Peyer's patch (tissue), 4 donors: ENCODE measurements at regions not wholly inside any gene's neighbourhood (a gene's known extent, or its start where the extent isn't known, plus 50 kb on each side); places are given as distances from the start of the nearest gene placed in this dataset.
"Not testable (repeated sequence)": the region's sequence is repeated elsewhere in the genome, so short reads cannot be mapped to it uniquely, and the experiment has no call there.

ENCODE experiments used
- DNase-seq, 3 donors: peaks; one replicate each; pipeline ENCODE4 v3.0.0-alpha.2; 2017 to 2019
- H3K27ac ChIP-seq, 4 donors: fragments of 200-600 bp; sonication (generic); one replicate each; pipeline ENCODE4 v1.5.1; 2016 to 2019
- H3K27me3 ChIP-seq, 2 donors: fragments of 200-600 bp; sonication (generic); one replicate each; pipeline ENCODE4 v1.5.1; 2019
- H3K36me3 ChIP-seq, 3 donors: fragments of 200-600 bp; sonication (generic); one replicate each; pipeline ENCODE4 v1.5.1; 2016 to 2019
- H3K4me1 ChIP-seq, 4 donors: fragments of 200-600 bp; sonication (generic); one replicate each; pipeline ENCODE4 v1.5.1; 2016 to 2019
- H3K4me3 ChIP-seq, 4 donors: fragments of 200-600 bp; sonication (generic); 1 replicate in 3 of 4; 2 replicates in 1 of 4; pipeline ENCODE4 v1.5.1; 2016 to 2019; ENCODE audit warnings: mild to moderate bottlenecking in 1 of 4
- H3K9me3 ChIP-seq, 4 donors: fragments of 200-600 bp; sonication (generic); one replicate each; pipeline ENCODE4 v1.5.1; 2016 to 2019; ENCODE audit warnings: mild to moderate bottlenecking in 1 of 4
- CTCF ChIP-seq, 6 experiments: fragments of 450-650 bp in 4 of 6; fragments of 200-600 bp in 2 of 6; sonication (generic) in 1 of 6; IDR thresholded peaks; one replicate each; pipeline ENCODE4 v1.5.1; 2017 to 2019; ENCODE audit warnings: antibody characterized with exemption in 6 of 6, mild to moderate bottlenecking in 3 of 6, moderate library complexity in 1 of 6
- POLR2A ChIP-seq, 2 donors: fragments of 450-650 bp; IDR thresholded peaks; one replicate each; pipeline ENCODE4 v1.5.1; 2017; ENCODE audit warnings: antibody characterized with exemption in 2 of 2, mild to moderate bottlenecking in 2 of 2, moderate library complexity in 2 of 2

- no peak for DNase-seq
- H3K4me1 ChIP-seq = no peaks in the 10 kb centered on the region
- no peak for TF ChIP-seq CTCF (IDR thresholded peaks at IDR 0.05)
- no peak for TF ChIP-seq POLR2A (IDR thresholded peaks at IDR 0.05)
- no peaks in the 10 kb centered on the region for H3K27me3 ChIP-seq
- no peak overlapping the region for H3K27ac ChIP-seq
- H3K4me3 ChIP-seq = no peak overlapping the region
- H3K9me3 ChIP-seq = peaks cover 0 to 9% (median 3%) of the 10 kb centered on the region in 4 donors
- H3K36me3 ChIP-seq = no peaks in the 10 kb centered on the region
These were observed 73.0 kb downstream of the GBP6 start for GRCh38 chr1:89436856-89437255.

GRCh38 chr1:89438301-89438700, 74.4 kb downstream of the GBP6 start:
- not testable (repeated sequence) for H3K27me3 ChIP-seq, H3K4me1 ChIP-seq, H3K36me3 ChIP-seq, H3K27ac ChIP-seq, H3K4me3 ChIP-seq, H3K9me3 ChIP-seq, DNase-seq

GRCh38 chr1:89440911-89441310, 77.1 kb downstream of the GBP6 start:
- H3K4me3 ChIP-seq = no peak overlapping the region

GRCh38 chr1:89444791-89445190, 79.8 kb upstream of the LRRC8B start:
- H3K9me3 ChIP-seq = no peaks in the 10 kb centered on the region
- H3K27me3 ChIP-seq = no peaks in the 10 kb centered on the region
- no peak overlapping the region for H3K4me3 ChIP-seq
- no peaks in the 10 kb centered on the region for H3K36me3 ChIP-seq
- H3K27ac ChIP-seq = no peak overlapping the region
- no peak for TF ChIP-seq POLR2A (IDR thresholded peaks at IDR 0.05)
- no peak for TF ChIP-seq CTCF (IDR thresholded peaks at IDR 0.05)
- DNase-seq = no peak
- no peaks in the 10 kb centered on the region for H3K4me1 ChIP-seq

More at GRCh38 chr1:89440911-89441310, 77.1 kb downstream of the GBP6 start:
- TF ChIP-seq POLR2A (IDR thresholded peaks at IDR 0.05) (no peak), CTCF (IDR thresholded peaks at IDR 0.05) (no peak)
- Histone ChIP-seq H3K27me3 (no peaks in the 10 kb centered on the region), H3K9me3 (peaks cover 0 to 9% (median 3%) of the 10 kb centered on the region in 4 donors), H3K27ac (no peak overlapping the region), H3K4me1 (no peaks in the 10 kb centered on the region), H3K36me3 (no peaks in the 10 kb centered on the region)
- no peak for DNase-seq

GRCh38 chr1:89451011-89451410, 73.6 kb upstream of the LRRC8B start:
- no peak overlapping the region for H3K27ac ChIP-seq
- DNase-seq = no peak
- no peak overlapping the region for H3K4me3 ChIP-seq
- no peaks in the 10 kb centered on the region for H3K27me3 ChIP-seq
- H3K9me3 ChIP-seq = no peaks in the 10 kb centered on the region
- H3K4me1 ChIP-seq = no peaks in the 10 kb centered on the region
- TF ChIP-seq CTCF (IDR thresholded peaks at IDR 0.05) = no peak
- no peak for TF ChIP-seq POLR2A (IDR thresholded peaks at IDR 0.05)
- H3K36me3 ChIP-seq = no peaks in the 10 kb centered on the region

- Histone ChIP-seq H3K9me3 (no peaks in the 10 kb centered on the region), H3K4me3 (no peak overlapping the region), H3K27ac (no peak overlapping the region), H3K36me3 (no peaks in the 10 kb centered on the region), H3K4me1 (no peaks in the 10 kb centered on the region), H3K27me3 (no peaks in the 10 kb centered on the region)
- DNase-seq = no peak
- TF ChIP-seq CTCF (IDR thresholded peaks at IDR 0.05) = no peak
- no peak for TF ChIP-seq POLR2A (IDR thresholded peaks at IDR 0.05)
These were observed 71.3 kb upstream of the LRRC8B start for GRCh38 chr1:89453123-89453972.
